HepG2 (cell line): ENCODE measurements at regions not wholly inside any gene's neighbourhood (a gene's known extent, or its start where the extent isn't known, plus 50 kb on each side); places are given as distances from the start of the nearest gene placed in this dataset.
"Not testable (repeated sequence)": the region's sequence is repeated elsewhere in the genome, so short reads cannot be mapped to it uniquely, and the experiment has no call there.

Source experiments
- ATAC-seq: fragments of 200-7000 bp; cut with Tn5 transposase; 3 replicates; pipeline ENCODE4 v1.9.1; 2020; ENCODE audit warnings: mild to moderate bottlenecking, moderate library complexity
- BruUV-seq: library from RNA; stranded (reverse); fragments of 400-500 nt; replicated peaks from 2 replicates; lab custom pipeline; 2021; lab: Mats Ljungman, UMichigan
- CTCF ChIA-PET: fragments of 300-600 bp; formaldehyde crosslinking; extraction: SDS; loops from one replicate; lab custom pipeline; 2021; ENCODE audit warnings: low total read pairs, inconsistent platforms, low intra/inter-chr PET ratio; lab: Yijun Ruan, JAX
- POLR2A ChIA-PET: fragments of 350-600 bp; sonication (Branson Sonifier 250); formaldehyde crosslinking; loops from one replicate; lab custom pipeline; 2020; ENCODE audit warnings: antibody characterized with exemption, inconsistent platforms; lab: Yijun Ruan, JAX
- DNase-seq: peaks from one replicate; pipeline ENCODE4 v3.0.0-alpha.2; 2015; ENCODE audit warnings: low spot score
- FAIRE-seq: peaks from 3 replicates; lab custom pipeline; 2011; peaks lifted over from hg19 to GRCh38; lab: Jason Lieb, UNC
- H2AFZ ChIP-seq: one replicate; pipeline ENCODE4 v1.6.1; 2011; ENCODE audit warnings: low read length, inconsistent platforms
- H3K27ac ChIP-seq: fragments of 300-600 bp; 3 replicates; pipeline ENCODE4 v1.8.0; 2011; ENCODE audit warnings: mixed run types, mild to moderate bottlenecking, mixed read lengths, low read length, inconsistent platforms; ENCODE audit not compliant: insufficient read depth; ENCODE audit errors: extremely low read length
- H3K27me3 ChIP-seq, 2 experiments: fragments of 200-600 bp in 1 of 2; 2 replicates in 1 of 2; 3 replicates in 1 of 2; pipeline versions ENCODE4 v1.6.0 to v1.8.0; 2011; ENCODE audit warnings: low read length in 2 of 2, mild to moderate bottlenecking in 2 of 2, moderate library complexity in 2 of 2, inconsistent platforms in 1 of 2; ENCODE audit not compliant: insufficient read depth in 2 of 2, control insufficient read depth in 1 of 2
- H3K36me3 ChIP-seq, 2 experiments: fragments of 200-600 bp in 1 of 2; replicated peaks in 1 of 2; 2 replicates in 1 of 2; 3 replicates in 1 of 2; pipeline versions ENCODE4 v1.5.1 to v1.8.0; 2011; ENCODE audit warnings: low read length in 2 of 2, inconsistent platforms in 1 of 2; ENCODE audit not compliant: insufficient read depth in 2 of 2, control insufficient read depth in 1 of 2
- H3K4me1 ChIP-seq: 2 replicates; pipeline ENCODE4 v1.5.1; 2012; ENCODE audit warnings: low read length, inconsistent platforms; ENCODE audit not compliant: insufficient read depth
- H3K4me2 ChIP-seq: 2 replicates; pipeline ENCODE4 v1.6.0; 2011; ENCODE audit warnings: low read depth, low read length, inconsistent platforms
- H3K4me3 ChIP-seq, 3 experiments: fragments of 200-600 bp in 1 of 3; sonication (generic), shearing (Covaris generic) in 1 of 3; replicated peaks in 1 of 3; 2 replicates each; pipeline ENCODE4 v1.5.1; 2011 to 2016; ENCODE audit warnings: low read length in 3 of 3, inconsistent platforms in 2 of 3, low read depth in 2 of 3, mild to moderate bottlenecking in 2 of 3, control low read depth in 1 of 3, mixed read lengths in 1 of 3; ENCODE audit not compliant: insufficient read depth in 1 of 3
- H3K79me2 ChIP-seq: one replicate; pipeline ENCODE4 v1.6.1; 2011; ENCODE audit warnings: low read length, inconsistent platforms; ENCODE audit not compliant: insufficient read depth
- H3K9ac ChIP-seq: 2 replicates; pipeline ENCODE4 v1.6.0; 2011; ENCODE audit warnings: mild to moderate bottlenecking, low read depth, low read length, inconsistent platforms; ENCODE audit not compliant: insufficient read depth
- H3K9me3 ChIP-seq: 2 replicates; pipeline ENCODE4 v1.5.1; 2012; ENCODE audit warnings: mild to moderate bottlenecking, low read length
- H4K20me1 ChIP-seq: 2 replicates; pipeline ENCODE4 v1.6.0; 2011; ENCODE audit warnings: inconsistent platforms, mild to moderate bottlenecking, low read length, moderate library complexity; ENCODE audit not compliant: insufficient read depth
- HOXA5 ChIP-seq: sonication (generic); formaldehyde crosslinking; IDR thresholded peaks from 2 replicates; pipeline ENCODE4 v1.4.0; 2020; ENCODE audit warnings: missing genetic modification reagents
- KLF12 ChIP-seq: sonication (generic); formaldehyde crosslinking; IDR thresholded peaks from 2 replicates; pipeline ENCODE4 v1.4.0; 2020; ENCODE audit warnings: missing genetic modification reagents, borderline replicate concordance
- NAIF1 ChIP-seq: sonication (generic); formaldehyde crosslinking; IDR thresholded peaks from 2 replicates; pipeline ENCODE4 v1.5.0; 2020; ENCODE audit warnings: mild to moderate bottlenecking, missing genetic modification reagents, borderline replicate concordance
- PAXIP1 ChIP-seq: sonication (generic); formaldehyde crosslinking; conservative IDR thresholded peaks from 2 replicates; pipeline ENCODE4 v1.4.0; 2020; ENCODE audit warnings: mild to moderate bottlenecking, missing genetic modification reagents, moderate library complexity
- POGZ ChIP-seq: sonication (generic); formaldehyde crosslinking; IDR thresholded peaks from 2 replicates; pipeline ENCODE4 v1.4.0; 2020; ENCODE audit warnings: mild to moderate bottlenecking, missing genetic modification reagents
- STAT6 ChIP-seq: sonication (generic); formaldehyde crosslinking; IDR thresholded peaks from 2 replicates; pipeline ENCODE4 v1.4.0; 2020; ENCODE audit warnings: missing genetic modification reagents, mild to moderate bottlenecking, borderline replicate concordance
- ZMYM3 ChIP-seq: sonication (generic); formaldehyde crosslinking; IDR thresholded peaks from 2 replicates; pipeline ENCODE4 v1.5.1; 2020; ENCODE audit warnings: mild to moderate bottlenecking, missing genetic modification reagents
- ZNF121 ChIP-seq: sonication (generic); formaldehyde crosslinking; IDR thresholded peaks from 2 replicates; pipeline ENCODE4 v1.5.0; 2020; ENCODE audit warnings: mild to moderate bottlenecking, missing genetic modification reagents
- ZNF556 ChIP-seq: sonication (generic); formaldehyde crosslinking; IDR thresholded peaks from 2 replicates; pipeline ENCODE4 v1.4.0; 2020; ENCODE audit warnings: mild to moderate bottlenecking, missing genetic modification reagents, borderline replicate concordance
- ZNF770 ChIP-seq: sonication (generic); formaldehyde crosslinking; IDR thresholded peaks from 2 replicates; pipeline ENCODE4 v1.5.0; 2020; ENCODE audit warnings: mild to moderate bottlenecking, missing genetic modification reagents
- ZNF816 ChIP-seq: sonication (generic); formaldehyde crosslinking; IDR thresholded peaks from 2 replicates; pipeline ENCODE4 v1.8.0; 2022; ENCODE audit warnings: missing genetic modification reagents, mild to moderate bottlenecking, borderline replicate concordance
- WGBS: methylation state at CpG from one replicate; pipeline ENCODE4 v1.1.6; 2017; ENCODE audit warnings: low lambda C conversion rate; 5-methylcytosine and 5-hydroxymethylcytosine counted together
- in situ Hi-C: cut with HindIII; loops from 2 replicates; pipeline ENCODE4 v1.10.0; 2017; ENCODE audit warnings: low pct_unique_long_range_greater_than_20kb; ENCODE audit not compliant: extremely low pct_ligation_motif_present
- intact Hi-C: fragments of 100-400 bp; cut with micrococcal nuclease; formaldehyde crosslinking; loops from one replicate; pipeline ENCODE4 v1.10.0; 2022; ENCODE audit not compliant: unreplicated experiment
- TF ChIP-seq, protein P1 (sequence below): IDR thresholded peaks from 2 replicates; pipeline ENCODE4 v1.6.1; 2012; ENCODE audit warnings: inconsistent platforms

GRCh38 chr2:42989283-42990081, 197.1 kb upstream of the HAAO start (continued):
- TF ChIP-seq PAXIP1 (CRISPR knock-in tag) = peak; percentile 79

DNA sequence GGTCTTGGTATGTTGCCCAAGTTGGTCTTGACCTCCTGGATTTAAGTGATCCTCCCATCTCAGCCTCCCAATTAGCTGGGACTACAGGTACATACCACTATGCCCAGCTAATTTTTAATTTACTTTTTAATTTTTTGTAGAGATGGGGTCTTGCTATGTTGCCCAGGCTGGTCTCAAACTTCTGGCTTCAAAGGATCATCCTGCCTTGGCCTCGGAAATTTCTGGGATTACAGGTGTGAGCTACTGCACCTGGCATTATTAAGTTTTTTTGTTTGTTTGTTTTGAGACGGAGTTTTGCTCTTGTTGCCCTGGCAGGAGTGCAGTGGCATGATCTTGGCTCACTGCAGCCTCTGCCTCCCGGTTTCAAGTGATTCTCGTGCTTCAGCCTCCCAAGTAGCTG, 195.7 kb upstream of the HAAO start:
- H3K79me2 ChIP-seq, H3K27me3 ChIP-seq, in situ Hi-C loops, H3K4me3 ChIP-seq, CTCF ChIA-PET, H4K20me1 ChIP-seq, DNase-seq, H2AFZ ChIP-seq, ATAC-seq, H3K9me3 ChIP-seq, intact Hi-C loops, BruUV-seq, H3K36me3 ChIP-seq, FAIRE-seq: not testable (repeated sequence)
- peaks cover 74% of the 10 kb centered on the region for H3K4me1 ChIP-seq
- H3K9ac ChIP-seq = peak overlapping the region; percentile 44; the same call in 1 of the 2 replicates
- POLR2A ChIA-PET = interaction anchor here (0.7 to 4.5 kb wide), 9 partner anchors 9 to 239 kb away, joined by 3 to 82 read pairs (median 6); partner anchors contain the start of gene ZFP36L2
- 67% methylated on average over 4 of the region's 4 CpGs for WGBS
- 0 out of 2 replicates have a peak overlapping the region, but pooled peaks have one; percentile 3 for H3K4me2 ChIP-seq
- peak overlapping the region; percentile 73 for H3K27ac ChIP-seq
- TF ChIP-seq HOXA5 (CRISPR knock-in tag) = 0 out of 2 replicates have a peak, but pooled peaks have one; percentile 35
- peak; percentile 64; the same call in 1 of the 2 replicates for TF ChIP-seq NAIF1 (CRISPR knock-in tag)
- TF ChIP-seq ZNF556 (CRISPR knock-in tag) = 0 out of 2 replicates have a peak, but pooled peaks have one; percentile 1
- 0 out of 2 replicates have a peak, but pooled peaks have one; percentile 31 for TF ChIP-seq STAT6 (CRISPR knock-in tag)
- peak; percentile 99 for TF ChIP-seq ZNF121 (CRISPR knock-in tag)
- 0 out of 2 replicates have a peak, but pooled peaks have one; percentile 31 for TF ChIP-seq ZNF816 (CRISPR knock-in tag)
- 0 out of 2 replicates have a peak, but pooled peaks have one; percentile 13 for TF ChIP-seq KLF12
- TF ChIP-seq, protein P1, sequence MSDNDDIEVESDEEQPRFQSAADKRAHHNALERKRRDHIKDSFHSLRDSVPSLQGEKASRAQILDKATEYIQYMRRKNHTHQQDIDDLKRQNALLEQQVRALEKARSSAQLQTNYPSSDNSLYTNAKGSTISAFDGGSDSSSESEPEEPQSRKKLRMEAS = 0 out of 2 replicates have a peak, but pooled peaks have one; percentile 18
- TF ChIP-seq ZNF770 (CRISPR knock-in tag) = peak; percentile 22; the same call in 1 of the 2 replicates
- TF ChIP-seq ZMYM3 (CRISPR knock-in tag) = peak; percentile 84
- peak; percentile 10; the same call in 1 of the 2 replicates for TF ChIP-seq POGZ (CRISPR knock-in tag)
